Breast epithelium (tissue), 4 donors: ENCODE measurements at regions not wholly inside any gene's neighbourhood (a gene's known extent, or its start where the extent isn't known, plus 50 kb on each side); places are given as distances from the start of the nearest gene placed in this dataset.

Experiments
- DNase-seq, 2 donors: peaks; one replicate each; pipeline ENCODE4 v3.0.0-alpha.2; 2019; ENCODE audit warnings: low spot score in 2 of 2
- H3K27ac ChIP-seq, 2 donors: fragments of 200-600 bp; sonication (generic) in 1 of 2; one replicate each; pipeline ENCODE4 v1.5.1; 2016 to 2019; ENCODE audit warnings: mild to moderate bottlenecking in 1 of 2
- H3K27me3 ChIP-seq, 2 donors: fragments of 200-600 bp; sonication (generic) in 1 of 2; one replicate each; pipeline versions ENCODE4 v1.5.1 to v1.6.0; 2017 to 2019; ENCODE audit warnings: control low read depth in 1 of 2, mild to moderate bottlenecking in 1 of 2
- H3K36me3 ChIP-seq: fragments of 200-600 bp; one replicate; pipeline ENCODE4 v1.5.1; 2019
- H3K4me1 ChIP-seq, 2 donors: fragments of 200-600 bp; sonication (generic); one replicate each; pipeline ENCODE4 v1.5.1; 2016 to 2019; ENCODE audit warnings: control low read depth in 1 of 2
- H3K4me3 ChIP-seq, 3 donors: fragments of 200-600 bp; sonication (generic); 1 replicate in 2 of 3; 2 replicates in 1 of 3; pipeline ENCODE4 v1.5.1; 2016 to 2019; ENCODE audit warnings: mild to moderate bottlenecking in 3 of 3, moderate library complexity in 2 of 3
- H3K9me3 ChIP-seq, 2 donors: fragments of 200-600 bp; sonication (generic) in 1 of 2; one replicate each; pipeline ENCODE4 v1.5.1; 2016 to 2019; ENCODE audit warnings: control low read depth in 1 of 2
- POLR2A ChIP-seq: fragments of 450-650 bp; IDR thresholded peaks from one replicate; pipeline ENCODE4 v1.6.1; 2016; ENCODE audit warnings: antibody characterized with exemption, mild to moderate bottlenecking, moderate library complexity
- POLR2AphosphoS5 ChIP-seq, 3 donors: sonication (generic); formaldehyde crosslinking; IDR thresholded peaks; one replicate each; pipeline ENCODE4 v1.6.1; 2017; ENCODE audit warnings: antibody characterized with exemption in 3 of 3
- intact Hi-C: fragments of 100-400 bp; cut with DNase I; formaldehyde crosslinking; loops from one replicate; pipeline ENCODE4 v1.15.1; 2023; ENCODE audit warnings: low total_unique reads
- TF ChIP-seq, protein P1 (sequence below), 3 donors: fragments of 450-650 bp; IDR thresholded peaks; one replicate each; pipeline ENCODE4 v1.5.1; 2016 to 2017; ENCODE audit warnings: antibody characterized with exemption in 3 of 3, mild to moderate bottlenecking in 3 of 3, moderate library complexity in 3 of 3

DNA sequence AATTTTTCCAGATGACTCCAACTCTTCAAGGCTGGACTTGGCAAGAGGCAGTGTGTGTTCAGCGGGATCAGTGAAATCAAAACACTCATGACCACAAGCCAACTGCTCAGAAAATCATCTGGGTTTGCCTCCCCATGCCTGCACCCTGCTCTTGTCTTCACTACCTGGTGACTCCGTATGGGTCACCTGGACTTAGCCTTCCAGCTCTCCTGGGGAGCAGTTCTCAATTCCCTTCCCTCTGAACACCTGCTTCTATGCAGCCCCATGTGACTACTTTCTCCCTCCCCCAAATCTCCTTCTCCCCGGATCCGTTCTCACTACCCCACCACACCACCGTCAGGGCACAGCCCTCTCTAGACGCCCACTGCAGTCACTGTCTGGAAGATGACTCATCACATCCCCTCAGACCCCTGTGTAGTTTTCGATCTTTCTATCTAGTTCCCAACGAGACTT lies 130.2 kb upstream of the ID2 start:
- no peaks in the 10 kb centered on the region for H3K9me3 ChIP-seq
- no peaks in the 10 kb centered on the region for H3K36me3 ChIP-seq
- H3K27me3 ChIP-seq, result no peaks in the 10 kb centered on the region
- H3K4me3 ChIP-seq, result no peak overlapping the region
- TF ChIP-seq POLR2A (no peak), POLR2AphosphoS5 (IDR thresholded peaks at IDR 0.05) (no peak)
- TF ChIP-seq, protein P1, sequence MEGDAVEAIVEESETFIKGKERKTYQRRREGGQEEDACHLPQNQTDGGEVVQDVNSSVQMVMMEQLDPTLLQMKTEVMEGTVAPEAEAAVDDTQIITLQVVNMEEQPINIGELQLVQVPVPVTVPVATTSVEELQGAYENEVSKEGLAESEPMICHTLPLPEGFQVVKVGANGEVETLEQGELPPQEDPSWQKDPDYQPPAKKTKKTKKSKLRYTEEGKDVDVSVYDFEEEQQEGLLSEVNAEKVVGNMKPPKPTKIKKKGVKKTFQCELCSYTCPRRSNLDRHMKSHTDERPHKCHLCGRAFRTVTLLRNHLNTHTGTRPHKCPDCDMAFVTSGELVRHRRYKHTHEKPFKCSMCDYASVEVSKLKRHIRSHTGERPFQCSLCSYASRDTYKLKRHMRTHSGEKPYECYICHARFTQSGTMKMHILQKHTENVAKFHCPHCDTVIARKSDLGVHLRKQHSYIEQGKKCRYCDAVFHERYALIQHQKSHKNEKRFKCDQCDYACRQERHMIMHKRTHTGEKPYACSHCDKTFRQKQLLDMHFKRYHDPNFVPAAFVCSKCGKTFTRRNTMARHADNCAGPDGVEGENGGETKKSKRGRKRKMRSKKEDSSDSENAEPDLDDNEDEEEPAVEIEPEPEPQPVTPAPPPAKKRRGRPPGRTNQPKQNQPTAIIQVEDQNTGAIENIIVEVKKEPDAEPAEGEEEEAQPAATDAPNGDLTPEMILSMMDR (IDR thresholded peaks at IDR 0.05), result no peak
- intact Hi-C loops, result no loop called here
- H3K27ac ChIP-seq, result peak overlapping the region; percentile 6 to 63
- DNase-seq, result no peak
- H3K4me1 ChIP-seq, result no peaks in the 10 kb centered on the region

- Histone ChIP-seq H3K4me3 (no peak overlapping the region), H3K27me3 (no peaks in the 10 kb centered on the region), H3K4me1 (no peaks in the 10 kb centered on the region), H3K27ac (no peak overlapping the region), H3K36me3 (no peaks in the 10 kb centered on the region), H3K9me3 (no peaks in the 10 kb centered on the region)
- TF ChIP-seq POLR2A (no peak), POLR2AphosphoS5 (IDR thresholded peaks at IDR 0.05) (no peak)
- TF ChIP-seq, protein P1 (IDR thresholded peaks at IDR 0.05), result no peak
- no peak for DNase-seq
- intact Hi-C loops, result no loop called here
Measured at GRCh38 chr2:8552293-8552801, 129.5 kb upstream of the ID2 start.

- intact Hi-C loops, result no loop called here
- Histone ChIP-seq H3K27me3 (no peaks in the 10 kb centered on the region), H3K36me3 (no peaks in the 10 kb centered on the region), H3K4me3 (no peak overlapping the region), H3K27ac (peak overlapping the region in 1 of 2 donors; percentile 7), H3K9me3 (peaks cover 0 to 6% of the 10 kb centered on the region in 2 donors), H3K4me1 (no peaks in the 10 kb centered on the region)
- no peak for DNase-seq
- TF ChIP-seq POLR2AphosphoS5 (IDR thresholded peaks at IDR 0.05) (no peak), POLR2A (no peak)
- TF ChIP-seq, protein P1 (IDR thresholded peaks at IDR 0.05), result no peak
Measured at GRCh38 chr2:8553643-8554042, 128.2 kb upstream of the ID2 start.

GRCh38 chr2:8554296-8554806 lies 127.5 kb upstream of the ID2 start:
- no peak overlapping the region for H3K27ac ChIP-seq
- intact Hi-C loops, result no loop called here

GRCh38 chr2:8555543-8555942 lies 126.3 kb upstream of the ID2 start:
- DNase-seq, result no peak
- no peaks in the 10 kb centered on the region for H3K27me3 ChIP-seq
- H3K27ac ChIP-seq, result no peak overlapping the region
- TF ChIP-seq POLR2A (no peak), POLR2AphosphoS5 (IDR thresholded peaks at IDR 0.05) (no peak)
- TF ChIP-seq, protein P1 (IDR thresholded peaks at IDR 0.05), result no peak
- peaks cover 0 to 6% of the 10 kb centered on the region in 2 donors for H3K9me3 ChIP-seq
- intact Hi-C loops, result no loop called here
- no peak overlapping the region for H3K4me3 ChIP-seq
- H3K4me1 ChIP-seq, result no peaks in the 10 kb centered on the region
- H3K36me3 ChIP-seq, result no peaks in the 10 kb centered on the region

More at GRCh38 chr2:8554296-8554806, 127.5 kb upstream of the ID2 start:
- peaks cover 0 to 6% of the 10 kb centered on the region in 2 donors for H3K9me3 ChIP-seq
- H3K4me3 ChIP-seq, result no peak overlapping the region
- TF ChIP-seq, protein P1 (IDR thresholded peaks at IDR 0.05), result no peak
- TF ChIP-seq POLR2A, result no peak
- no peak for TF ChIP-seq POLR2AphosphoS5 (IDR thresholded peaks at IDR 0.05)
- H3K27me3 ChIP-seq, result no peaks in the 10 kb centered on the region
- H3K4me1 ChIP-seq, result no peaks in the 10 kb centered on the region
- no peaks in the 10 kb centered on the region for H3K36me3 ChIP-seq
- no peak for DNase-seq
